Liver (tissue), 3 donors: ENCODE measurements at regions not wholly inside any gene's neighbourhood (a gene's known extent, or its start where the extent isn't known, plus 50 kb on each side); places are given as distances from the start of the nearest gene placed in this dataset.

Experiments used
- ATF3 ChIP-seq: IDR thresholded peaks from 2 replicates; pipeline ENCODE4 v1.6.1; 2016; ENCODE audit warnings: antibody characterized with exemption
- CTCF ChIP-seq: fragments of 150-350 bp; IDR thresholded peaks from 2 replicates; pipeline ENCODE4 v1.5.1; 2017; ENCODE audit warnings: improper control_type of control experiment, low read depth, low read length; ENCODE audit not compliant: missing input control
- EGR1 ChIP-seq, 2 donors: IDR thresholded peaks; 2 replicates each; pipeline ENCODE4 v1.6.1; 2016 to 2018; ENCODE audit warnings: antibody characterized with exemption in 2 of 2, low read depth in 2 of 2
- FOXA1 ChIP-seq: IDR thresholded peaks from 2 replicates; pipeline ENCODE4 v1.6.1; 2016; ENCODE audit warnings: antibody characterized with exemption
- FOXA2 ChIP-seq: IDR thresholded peaks from 2 replicates; pipeline ENCODE4 v1.6.1; 2016; ENCODE audit warnings: antibody characterized with exemption
- GABPA ChIP-seq, 2 donors: IDR thresholded peaks in 1 of 2; conservative IDR thresholded peaks in 1 of 2; 2 replicates each; pipeline ENCODE4 v1.6.1; 2016; ENCODE audit warnings: antibody characterized with exemption in 2 of 2, mild to moderate bottlenecking in 1 of 2, moderate library complexity in 1 of 2
- HNF4G ChIP-seq: IDR thresholded peaks from 2 replicates; pipeline ENCODE4 v1.6.1; 2016; ENCODE audit warnings: antibody characterized with exemption
- JUND ChIP-seq, 2 donors: IDR thresholded peaks; 2 replicates each; pipeline ENCODE4 v1.6.1; 2016; ENCODE audit warnings: antibody characterized with exemption in 2 of 2
- RAD21 ChIP-seq, 2 donors: IDR thresholded peaks; 2 replicates each; pipeline ENCODE4 v1.6.1; 2016; ENCODE audit warnings: antibody characterized with exemption in 2 of 2, mild to moderate bottlenecking in 2 of 2
- TAF1 ChIP-seq: conservative IDR thresholded peaks from 2 replicates; pipeline ENCODE4 v1.6.1; 2016; ENCODE audit warnings: antibody characterized with exemption, mild to moderate bottlenecking
- YY1 ChIP-seq: IDR thresholded peaks from 2 replicates; pipeline ENCODE4 v1.6.1; 2016; ENCODE audit warnings: antibody characterized with exemption, mild to moderate bottlenecking
- donor health status: healthy.
- donor health status: healthy.

GRCh38 chr1:59085101-59085500 lies 211.8 kb upstream of the FGGY start:
- no peak for TF ChIP-seq FOXA2
- TF ChIP-seq CTCF = no peak
- no peak for TF ChIP-seq YY1
- no peak for TF ChIP-seq ATF3
- no peak for TF ChIP-seq HNF4G
- TF ChIP-seq JUND (IDR thresholded peaks at IDR 0.05) = no peak
- no peak for TF ChIP-seq TAF1
- TF ChIP-seq EGR1 (IDR thresholded peaks at IDR 0.05; ENCODE audit: low read depth in 2 of 2) = no peak
- TF ChIP-seq FOXA1 = no peak
- TF ChIP-seq GABPA (IDR thresholded peaks at IDR 0.05 in 1 of 2, conservative IDR thresholded peaks at IDR 0.05 in 1 of 2) = no peak
- TF ChIP-seq RAD21 (IDR thresholded peaks at IDR 0.05) = no peak
